Superior temporal gyrus (tissue), 1 donor: ENCODE measurements at regions not wholly inside any gene's neighbourhood (a gene's known extent, or its start where the extent isn't known, plus 50 kb on each side); places are given as distances from the start of the nearest gene placed in this dataset.

Experiments
- DNase-seq: peaks from one replicate; pipeline ENCODE4 v3.0.0-alpha.2; 2016; ENCODE audit errors: extremely low spot score

- DNase-seq, result no peak
Observed at GRCh38 chr5:4716781-4717180, 423.3 kb upstream of the ADAMTS16 start.

DNA sequence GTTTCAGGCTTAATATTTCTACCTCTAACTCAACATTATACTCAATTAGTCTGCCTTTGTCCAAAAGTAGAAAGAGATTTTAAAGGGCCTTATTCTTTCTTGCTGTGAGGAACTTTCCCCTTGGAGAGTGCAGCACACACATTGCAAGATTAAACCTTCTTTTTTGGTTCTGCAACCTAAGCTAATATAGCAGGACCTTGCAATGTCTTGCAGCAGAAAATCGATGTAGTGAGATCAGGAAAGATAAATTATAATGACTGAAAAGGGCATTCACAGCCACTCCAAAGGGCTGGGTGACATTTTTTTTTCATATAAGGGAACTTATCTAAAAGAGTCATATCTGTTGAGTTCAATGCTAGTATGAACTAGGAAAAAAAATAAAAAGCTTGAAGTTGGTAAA is 422.7 kb upstream of the ADAMTS16 start:
- no peak for DNase-seq

GRCh38 chr5:4720831-4721230 is 419.3 kb upstream of the ADAMTS16 start:
- DNase-seq, result no peak

GRCh38 chr5:4722886-4723285 is 417.2 kb upstream of the ADAMTS16 start:
- no peak for DNase-seq

DNA sequence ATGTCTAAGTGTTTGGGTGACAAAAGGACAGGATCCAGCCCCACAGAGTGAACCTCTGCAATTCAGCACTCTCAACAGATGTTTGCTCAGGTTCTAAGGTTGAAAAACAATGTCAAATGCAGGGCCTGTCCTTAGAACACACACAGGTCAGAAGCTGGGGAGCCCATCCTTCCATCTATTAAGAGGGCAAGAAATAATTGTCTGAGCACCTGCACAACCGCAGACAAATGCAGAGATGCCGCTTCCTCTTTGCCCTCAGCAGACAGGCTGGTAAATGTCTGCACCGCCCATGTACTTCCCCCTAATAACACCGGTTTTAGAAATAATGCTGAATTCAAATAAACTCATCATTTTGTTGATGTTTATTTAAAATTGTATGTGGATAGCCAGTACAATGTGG is 414.5 kb upstream of the ADAMTS16 start:
- no peak for DNase-seq

GRCh38 chr5:4730279-4730678 is 409.9 kb upstream of the ADAMTS16 start:
- DNase-seq, result no peak

DNA sequence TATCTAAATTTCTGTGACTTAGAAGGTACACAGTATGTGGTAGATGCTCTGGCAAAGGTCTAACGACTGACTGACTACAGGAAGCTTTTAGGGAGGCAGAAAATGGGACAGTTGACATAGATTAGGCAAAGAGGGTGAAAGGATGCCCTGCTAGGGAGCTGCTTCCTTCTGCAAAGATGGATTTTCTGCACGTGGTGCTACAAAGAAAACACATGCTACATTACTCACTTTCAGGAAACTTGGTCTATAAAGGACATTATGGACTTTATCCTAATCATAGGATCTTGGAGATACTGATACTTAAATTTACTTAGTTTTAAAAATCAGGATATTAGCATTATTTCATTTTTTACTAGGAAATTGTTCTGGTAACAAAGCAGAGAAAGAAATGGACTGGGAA is 405.8 kb upstream of the ADAMTS16 start:
- DNase-seq, result no peak

DNA sequence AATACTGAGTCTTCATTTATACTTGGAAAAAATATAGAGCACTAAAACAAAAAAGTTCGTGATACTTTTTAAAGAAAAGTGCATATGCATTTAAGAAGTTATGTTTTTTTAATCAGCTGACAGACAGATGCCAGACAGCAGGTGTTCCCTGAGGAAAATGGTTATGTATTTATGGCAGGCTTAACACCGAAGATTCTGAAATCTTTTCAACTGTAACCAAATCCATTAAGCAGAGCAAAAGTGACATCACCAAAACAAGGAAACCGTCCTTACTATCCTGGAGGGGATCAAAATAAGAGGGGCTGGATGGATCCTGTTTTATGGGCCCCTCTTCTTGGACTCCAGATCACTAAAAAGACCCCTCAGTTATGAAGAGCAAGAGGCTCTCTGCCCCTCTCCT is 404.9 kb upstream of the ADAMTS16 start:
- DNase-seq, result no peak

GRCh38 chr5:4737868-4738267 is 402.3 kb upstream of the ADAMTS16 start:
- DNase-seq, result no peak

DNA sequence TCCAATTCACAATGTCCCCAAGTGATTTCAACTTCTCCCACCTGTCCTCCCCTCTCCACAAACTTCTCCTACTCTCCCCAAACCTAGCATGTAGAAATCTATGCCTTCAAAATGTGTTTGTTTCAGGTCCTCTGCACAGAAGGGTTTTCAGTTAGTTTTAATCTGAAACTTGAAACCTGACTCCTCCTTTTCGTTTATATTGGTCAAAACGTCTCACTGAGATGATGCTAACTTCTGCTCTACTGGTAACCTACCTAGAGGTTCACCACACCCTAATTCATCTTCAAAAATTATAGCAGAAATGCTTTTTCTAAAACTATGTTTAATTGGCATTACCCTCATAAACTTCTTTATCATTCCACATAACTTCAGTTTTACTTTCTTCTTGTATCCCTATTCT is 401.8 kb upstream of the ADAMTS16 start:
- no peak for DNase-seq

GRCh38 chr5:4740156-4740555 is 400.0 kb upstream of the ADAMTS16 start:
- DNase-seq, result no peak

DNA sequence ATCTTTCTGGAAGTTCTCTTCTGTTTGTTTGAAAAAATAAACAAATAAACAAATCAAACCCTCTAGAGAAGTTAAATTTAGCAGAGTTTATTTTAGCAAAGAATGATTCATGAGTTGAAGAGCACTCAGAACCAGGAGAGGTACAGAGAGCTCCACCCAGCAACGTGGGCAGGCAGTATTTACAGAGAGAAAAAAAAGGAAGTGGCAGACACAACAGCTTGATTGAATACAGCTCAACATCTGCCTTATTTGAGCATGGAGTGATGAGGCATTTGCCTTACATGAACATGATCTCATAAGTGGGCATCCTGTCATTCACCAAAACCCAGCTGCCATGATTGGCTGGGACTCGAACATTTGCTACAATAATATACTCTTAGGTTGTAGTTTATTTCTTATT is 381.6 kb upstream of the ADAMTS16 start:
- no peak for DNase-seq

DNA sequence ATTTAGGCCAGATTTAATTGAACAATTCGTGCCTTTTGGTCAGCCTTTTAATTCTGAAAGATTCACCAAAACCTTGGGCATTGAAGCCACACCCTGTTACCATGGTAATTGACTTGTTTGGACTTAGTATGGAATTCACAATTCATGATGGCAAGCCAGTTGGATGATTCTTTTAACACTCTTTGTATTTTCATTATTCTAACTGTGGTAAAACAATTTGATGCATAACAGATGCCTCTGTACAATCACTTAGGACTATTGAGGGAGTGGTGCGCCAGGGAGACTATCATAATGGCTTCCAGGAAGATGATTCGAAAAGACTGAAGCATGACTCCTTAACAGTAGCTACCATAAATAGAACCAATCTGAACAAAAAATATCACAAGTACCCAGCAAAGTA is 381.1 kb upstream of the ADAMTS16 start:
- no peak for DNase-seq

DNA sequence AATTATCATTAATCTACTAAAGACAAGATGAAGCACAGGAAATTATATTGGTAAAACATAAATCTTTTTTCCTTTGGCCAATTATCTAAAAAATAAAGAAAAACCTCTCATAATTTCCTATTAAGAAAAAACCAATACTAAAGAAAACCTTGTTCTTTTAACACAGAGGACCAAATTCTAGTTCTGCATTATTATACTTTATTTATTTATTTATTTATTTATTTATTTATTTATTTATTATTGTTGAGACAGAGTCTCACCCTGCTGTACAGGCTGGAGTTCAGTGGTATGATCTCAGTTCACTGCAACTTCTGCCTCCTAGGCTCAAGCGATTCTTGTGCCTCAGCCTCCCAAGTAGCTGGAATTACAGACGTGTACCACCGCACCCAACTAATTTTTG is 377.8 kb upstream of the ADAMTS16 start:
- DNase-seq, result no peak

DNA sequence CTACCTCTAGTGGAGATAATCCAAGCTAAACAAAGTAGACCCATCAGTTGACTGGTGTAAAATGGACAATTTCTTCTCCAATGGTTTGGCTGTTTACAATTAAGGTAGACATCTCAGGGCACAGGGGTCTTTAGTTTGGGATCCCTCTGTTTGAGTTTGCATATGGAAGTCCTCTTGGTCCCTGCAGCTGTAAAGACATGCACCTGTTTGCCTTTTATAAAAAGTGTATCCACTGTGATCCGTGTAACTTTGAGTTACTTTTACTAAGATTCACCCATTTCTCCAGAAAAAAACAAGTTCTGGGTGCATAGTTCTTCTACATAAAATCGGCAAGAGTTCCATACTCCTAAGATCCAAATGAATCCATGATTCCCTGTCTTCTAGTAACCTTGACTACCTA is 374.7 kb upstream of the ADAMTS16 start:
- DNase-seq, result no peak

DNA sequence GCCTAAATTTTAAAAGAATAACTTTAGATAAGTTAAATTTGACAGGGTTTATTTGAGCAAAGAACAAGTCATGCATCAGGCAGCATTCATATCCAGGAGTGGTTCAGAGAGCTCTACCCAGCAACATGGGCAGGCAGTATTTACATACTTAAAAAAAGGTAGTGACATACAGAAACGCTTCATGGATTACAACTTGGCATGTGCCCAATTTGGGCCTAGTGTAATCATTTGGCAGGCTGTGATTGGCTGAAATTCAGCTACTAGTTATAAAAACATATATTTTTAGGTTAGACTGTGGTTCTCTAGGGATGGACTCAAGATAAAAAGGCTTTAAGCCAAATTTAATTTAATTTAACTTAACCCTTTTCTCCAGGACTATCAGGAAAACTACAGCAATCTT is 374.0 kb upstream of the ADAMTS16 start:
- no peak for DNase-seq

DNA sequence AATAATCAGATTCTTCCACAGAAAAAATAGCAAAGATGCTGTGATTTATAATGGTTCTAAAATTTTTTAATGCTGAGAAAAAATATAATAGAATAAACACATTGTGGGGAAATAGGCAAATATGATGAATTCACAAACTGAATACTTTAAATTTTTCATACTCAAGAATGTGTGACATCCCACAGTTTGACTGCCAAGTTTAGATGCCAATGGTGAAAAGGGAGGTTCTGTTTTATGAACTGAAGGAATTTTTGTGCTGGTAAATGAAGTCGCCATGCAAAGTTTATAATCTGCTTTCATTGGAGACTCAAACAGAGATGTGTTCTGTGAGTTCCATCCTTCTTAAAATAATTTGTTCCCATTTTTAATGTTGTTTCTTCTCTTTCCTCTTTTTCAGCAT is 367.5 kb upstream of the ADAMTS16 start:
- no peak for DNase-seq

- no peak for DNase-seq
Observed at GRCh38 chr5:4773827-4774317, 366.3 kb upstream of the ADAMTS16 start.

- DNase-seq, result no peak
Observed at GRCh38 chr5:4777435-4777834, 362.7 kb upstream of the ADAMTS16 start.

GRCh38 chr5:4780633-4781032 is 359.5 kb upstream of the ADAMTS16 start:
- no peak for DNase-seq

GRCh38 chr5:4781299-4781698 is 358.8 kb upstream of the ADAMTS16 start:
- no peak for DNase-seq

- no peak for DNase-seq
Observed at GRCh38 chr5:4785971-4786370, 354.2 kb upstream of the ADAMTS16 start.

- no peak for DNase-seq
Observed at GRCh38 chr5:4797445-4797844, 342.7 kb upstream of the ADAMTS16 start.

GRCh38 chr5:4802044-4802443 is 338.1 kb upstream of the ADAMTS16 start:
- no peak for DNase-seq
